B cell (primary cell): ENCODE measurements at regions not wholly inside any gene's neighbourhood (a gene's known extent, or its start where the extent isn't known, plus 50 kb on each side); places are given as distances from the start of the nearest gene placed in this dataset.

ENCODE experiments used
- ATAC-seq: fragments of 200-7000 bp; cut with Tn5 transposase; one replicate; pipeline ENCODE4 v1.10.0; 2021; ENCODE audit warnings: low read depth, mild to moderate bottlenecking, moderate number of reproducible peaks, moderate library complexity
- CTCF ChIA-PET: fragments of 350-600 bp; sonication (Branson Sonifier 250); formaldehyde crosslinking; loops from one replicate; lab custom pipeline; 2021; ENCODE audit warnings: antibody characterized with exemption, inconsistent platforms; lab: Charles Lee
- POLR2A ChIA-PET: fragments of 350-600 bp; sonication (Branson Sonifier 250); formaldehyde crosslinking; loops from one replicate; lab custom pipeline; 2021; ENCODE audit warnings: antibody characterized with exemption; lab: Charles Lee
- DNase-seq: peaks from one replicate; pipeline ENCODE4 v3.0.0; 2013
- H2AFZ ChIP-seq: 2 replicates; pipeline ENCODE4 v1.6.1; 2012; ENCODE audit warnings: mild to moderate bottlenecking, low read depth, low read length; ENCODE audit not compliant: insufficient read depth, poor library complexity, severe bottlenecking
- H3K27ac ChIP-seq, 2 donors: 1 replicate in 1 of 2; 2 replicates in 1 of 2; pipeline ENCODE4 v1.5.1; 2012 to 2013; ENCODE audit warnings: low read length in 2 of 2, mild to moderate bottlenecking in 2 of 2, moderate library complexity in 1 of 2
- H3K27me3 ChIP-seq, 4 experiments: fragments of 200-600 bp in 1 of 4; sonication (generic) in 1 of 4; replicated peaks in 1 of 4; 1 replicate in 2 of 4; 2 replicates in 2 of 4; pipeline versions ENCODE4 v1.6.1 to v1.7.0; 2013 to 2016; ENCODE audit warnings: low read length in 3 of 4, mild to moderate bottlenecking in 2 of 4, mixed read lengths in 1 of 4, moderate library complexity in 1 of 4; ENCODE audit not compliant: insufficient read depth in 4 of 4, control insufficient read depth in 3 of 4; ENCODE audit errors: control extremely low read depth in 1 of 4
- H3K36me3 ChIP-seq, 2 experiments: replicated peaks in 1 of 2; 1 replicate in 1 of 2; 2 replicates in 1 of 2; pipeline versions ENCODE4 v1.6.1 to v1.7.1; 2013; ENCODE audit warnings: low read length in 1 of 2; ENCODE audit not compliant: insufficient read depth in 2 of 2, control insufficient read depth in 1 of 2; ENCODE audit errors: control extremely low read depth in 1 of 2, extremely low read depth in 1 of 2
- H3K4me1 ChIP-seq, 2 donors: fragments of 200-600 bp in 1 of 2; sonication (generic) in 1 of 2; 1 replicate in 1 of 2; 2 replicates in 1 of 2; pipeline versions ENCODE4 v1.5.1 to v1.6.1; 2013 to 2017; ENCODE audit warnings: low read length in 2 of 2; ENCODE audit not compliant: control insufficient read depth in 2 of 2, insufficient read depth in 2 of 2
- H3K4me2 ChIP-seq: replicated peaks from 2 replicates; pipeline ENCODE3; 2012; ENCODE audit warnings: mild to moderate bottlenecking, low read depth, low read length; ENCODE audit not compliant: poor library complexity, severe bottlenecking
- H3K4me3 ChIP-seq, 5 experiments: fragments of 200-600 bp in 1 of 5; sonication (generic) in 1 of 5; 1 replicate in 3 of 5; 2 replicates in 2 of 5; pipeline versions ENCODE4 v1.5.1 to v1.7.0; 2011 to 2016; ENCODE audit warnings: low read length in 4 of 5, mild to moderate bottlenecking in 4 of 5, low read depth in 2 of 5, control low read depth in 1 of 5, moderate library complexity in 1 of 5; ENCODE audit not compliant: insufficient read depth in 1 of 5; ENCODE audit errors: control extremely low read depth in 1 of 5, extremely low read depth in 1 of 5
- H3K79me2 ChIP-seq: fragments of 200-600 bp; sonication (generic); one replicate; pipeline ENCODE4 v1.6.0; 2016; ENCODE audit warnings: low read length; ENCODE audit not compliant: control insufficient read depth, insufficient read depth
- H3K9ac ChIP-seq: fragments of 200-600 bp; sonication (generic); 2 replicates; pipeline ENCODE4 v1.6.1; 2017; ENCODE audit warnings: mild to moderate bottlenecking, low read length, moderate library complexity
- H3K9me3 ChIP-seq, 3 donors: one replicate each; pipeline versions ENCODE4 v1.6.1 to v1.7.1; 2013; ENCODE audit warnings: low read length in 2 of 3; ENCODE audit not compliant: control insufficient read depth in 2 of 3, insufficient read depth in 1 of 3; ENCODE audit errors: control extremely low read depth in 1 of 3
- H4K20me1 ChIP-seq: 2 replicates; pipeline ENCODE4 v1.6.0; 2012; ENCODE audit warnings: mild to moderate bottlenecking, low read length; ENCODE audit not compliant: insufficient read depth, control insufficient read depth, poor library complexity, severe bottlenecking
- H3K27ac Mint-ChIP-seq: one replicate; pipeline ENCODE4 v1.8.0; 2021; ENCODE audit warnings: mixed read lengths
- H3K27me3 Mint-ChIP-seq: one replicate; pipeline ENCODE4 v1.8.0; 2021; ENCODE audit warnings: mixed read lengths
- H3K4me1 Mint-ChIP-seq: one replicate; pipeline ENCODE4 v1.8.0; 2021; ENCODE audit warnings: mixed read lengths
- H3K4me3 Mint-ChIP-seq: one replicate; pipeline ENCODE4 v1.8.0; 2021; ENCODE audit warnings: mixed read lengths
- H3K9me3 Mint-ChIP-seq: one replicate; pipeline ENCODE4 v1.8.0; 2022; ENCODE audit warnings: mixed read lengths; ENCODE audit not compliant: insufficient read depth
- CTCF ChIP-seq: fragments of 200-600 bp; IDR thresholded peaks from one replicate; pipeline ENCODE4 v1.8.0; 2022; ENCODE audit warnings: antibody characterized with exemption, mild to moderate bottlenecking
- EZH2 ChIP-seq: IDR thresholded peaks from 2 replicates; pipeline ENCODE4 v1.6.1; 2012; ENCODE audit warnings: borderline replicate concordance, low read depth, mild to moderate bottlenecking, moderate library complexity, low read length; ENCODE audit not compliant: insufficient read depth, poor library complexity, severe bottlenecking
- WGBS: methylation state at CpG from one replicate; pipeline ENCODE4 v1.1.5; 2013; ENCODE audit warnings: missing lambda C conversion rate; ENCODE audit not compliant: insufficient coverage; 5-methylcytosine and 5-hydroxymethylcytosine counted together
- intact Hi-C: fragments of 100-400 bp; cut with micrococcal nuclease; formaldehyde crosslinking; loops from one replicate; pipeline ENCODE4 v1.10.0; 2022

- no CpG with 5 or more reads among the region's 1 CpG for WGBS
- DNase-seq (no peak), ATAC-seq (no peak)
- TF ChIP-seq EZH2 (no peak), CTCF (no peak)
- CTCF ChIA-PET: no interaction called here
- Histone ChIP-seq H3K79me2 (no peaks in the 10 kb centered on the region), H2AFZ (no peak overlapping the region), H3K9ac (no peak overlapping the region), H3K4me2 (no peak overlapping the region), H3K27ac (no peak overlapping the region), H3K27me3 (no peaks in the 10 kb centered on the region), H3K9me3 (peaks cover 0 to 6% (median 0%) of the 10 kb centered on the region in 3 donors), H3K36me3 (no peaks in the 10 kb centered on the region), H4K20me1 (no peaks in the 10 kb centered on the region), H3K4me1 (no peaks in the 10 kb centered on the region), H3K4me3 (no peak overlapping the region)
- H3K27me3 Mint-ChIP-seq: no peaks in the 10 kb centered on the region
- POLR2A ChIA-PET: no interaction called here
- no peak overlapping the region for H3K27ac Mint-ChIP-seq
- intact Hi-C loops: no loop called here
- H3K9me3 Mint-ChIP-seq: peaks cover 6% of the 10 kb centered on the region
- no peaks in the 10 kb centered on the region for H3K4me1 Mint-ChIP-seq
- H3K4me3 Mint-ChIP-seq: no peak overlapping the region
Observed at GRCh38 chr4:60461551-60461950, 738.6 kb upstream of the ADGRL3 start.

GRCh38 chr4:60463857-60464502 is 736.1 kb upstream of the ADGRL3 start:
- Histone ChIP-seq H3K27ac (no peak overlapping the region), H3K27me3 (no peaks in the 10 kb centered on the region), H3K4me1 (no peaks in the 10 kb centered on the region), H3K4me2 (no peak overlapping the region), H3K9ac (no peak overlapping the region), H2AFZ (no peak overlapping the region), H3K9me3 (peaks cover 0 to 6% (median 1%) of the 10 kb centered on the region in 3 donors), H3K36me3 (no peaks in the 10 kb centered on the region), H4K20me1 (no peaks in the 10 kb centered on the region), H3K4me3 (no peak overlapping the region), H3K79me2 (no peaks in the 10 kb centered on the region)
- Mint-ChIP-seq H3K4me3 (no peak overlapping the region), H3K4me1 (no peaks in the 10 kb centered on the region), H3K9me3 (peaks cover 6% of the 10 kb centered on the region), H3K27ac (no peak overlapping the region), H3K27me3 (no peaks in the 10 kb centered on the region)
- no peak for DNase-seq
- ChIA-PET POLR2A (no interaction called here), CTCF (no interaction called here)
- intact Hi-C loops: no loop called here
- WGBS: 71% methylated on average over 3 of the region's 4 CpGs
- TF ChIP-seq EZH2: no peak
- TF ChIP-seq CTCF: no peak
- ATAC-seq: no peak
